Choroid plexus epithelial cell (primary cell): ENCODE measurements at regions not wholly inside any gene's neighbourhood (a gene's known extent, or its start where the extent isn't known, plus 50 kb on each side); places are given as distances from the start of the nearest gene placed in this dataset.

Experiments
- DNase-seq: peaks from one replicate; pipeline ENCODE4 v3.0.0-alpha.2; 2010; ENCODE audit warnings: low read depth
- H3K4me3 ChIP-seq: 2 replicates; pipeline ENCODE4 v1.5.1; 2011; ENCODE audit warnings: low read depth, mild to moderate bottlenecking, control low read depth, low read length, moderate library complexity
- TF ChIP-seq, protein P1 (sequence below): conservative IDR thresholded peaks from 2 replicates; pipeline ENCODE4 v1.5.1; 2011; ENCODE audit warnings: low read depth, mild to moderate bottlenecking, control low read depth, inconsistent platforms, low read length, moderate library complexity

DNA sequence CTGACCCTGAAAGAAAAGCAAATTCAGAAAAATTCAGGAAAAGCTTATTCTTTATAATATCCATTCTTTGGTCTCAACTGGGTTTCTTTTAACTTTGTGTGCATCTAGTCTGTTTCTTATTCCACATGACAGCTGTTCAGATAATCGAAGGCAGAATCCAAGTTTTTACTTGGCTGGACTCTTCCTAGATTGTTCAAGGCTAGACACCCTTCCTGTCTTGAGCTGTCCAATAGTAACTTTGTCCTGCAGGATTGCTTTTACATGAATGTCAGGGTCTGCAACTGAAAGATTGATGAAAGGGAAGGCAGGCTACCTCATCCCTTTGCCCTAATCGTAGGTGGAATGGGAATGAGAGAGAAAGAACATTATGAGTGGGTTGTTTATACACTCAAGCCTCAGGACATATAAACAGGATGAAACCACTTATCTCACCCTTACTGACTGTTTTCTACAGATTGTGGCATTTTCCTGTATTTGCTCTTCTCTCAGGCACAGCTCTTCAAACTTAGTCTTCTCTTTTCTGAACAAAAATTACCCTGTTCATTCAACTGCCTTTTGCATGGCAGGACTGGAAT, 76.9 kb downstream of the LEPR start:
- TF ChIP-seq, protein P1, sequence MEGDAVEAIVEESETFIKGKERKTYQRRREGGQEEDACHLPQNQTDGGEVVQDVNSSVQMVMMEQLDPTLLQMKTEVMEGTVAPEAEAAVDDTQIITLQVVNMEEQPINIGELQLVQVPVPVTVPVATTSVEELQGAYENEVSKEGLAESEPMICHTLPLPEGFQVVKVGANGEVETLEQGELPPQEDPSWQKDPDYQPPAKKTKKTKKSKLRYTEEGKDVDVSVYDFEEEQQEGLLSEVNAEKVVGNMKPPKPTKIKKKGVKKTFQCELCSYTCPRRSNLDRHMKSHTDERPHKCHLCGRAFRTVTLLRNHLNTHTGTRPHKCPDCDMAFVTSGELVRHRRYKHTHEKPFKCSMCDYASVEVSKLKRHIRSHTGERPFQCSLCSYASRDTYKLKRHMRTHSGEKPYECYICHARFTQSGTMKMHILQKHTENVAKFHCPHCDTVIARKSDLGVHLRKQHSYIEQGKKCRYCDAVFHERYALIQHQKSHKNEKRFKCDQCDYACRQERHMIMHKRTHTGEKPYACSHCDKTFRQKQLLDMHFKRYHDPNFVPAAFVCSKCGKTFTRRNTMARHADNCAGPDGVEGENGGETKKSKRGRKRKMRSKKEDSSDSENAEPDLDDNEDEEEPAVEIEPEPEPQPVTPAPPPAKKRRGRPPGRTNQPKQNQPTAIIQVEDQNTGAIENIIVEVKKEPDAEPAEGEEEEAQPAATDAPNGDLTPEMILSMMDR: no peak
- DNase-seq: no peak
- no peak overlapping the region for H3K4me3 ChIP-seq

DNA sequence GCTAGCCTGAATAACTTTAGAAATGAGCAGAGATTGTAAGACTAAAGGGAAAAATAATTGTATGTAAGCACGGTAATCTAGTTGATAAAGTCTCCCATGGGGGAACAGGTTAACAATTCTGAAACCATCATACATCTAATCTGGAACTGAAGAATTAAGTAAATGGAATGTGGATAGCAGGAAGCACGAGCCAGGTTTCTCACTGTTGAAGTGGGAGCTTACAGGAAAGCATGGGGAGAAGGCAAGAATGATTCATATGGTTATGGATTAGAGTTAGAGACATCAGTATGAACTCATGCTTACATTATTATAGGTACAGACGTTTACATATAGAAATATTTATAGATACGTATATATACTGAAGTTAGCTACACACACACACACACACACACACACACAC, 83.0 kb downstream of the LEPR start:
- TF ChIP-seq, protein P1: no peak
- no peak for DNase-seq

DNA sequence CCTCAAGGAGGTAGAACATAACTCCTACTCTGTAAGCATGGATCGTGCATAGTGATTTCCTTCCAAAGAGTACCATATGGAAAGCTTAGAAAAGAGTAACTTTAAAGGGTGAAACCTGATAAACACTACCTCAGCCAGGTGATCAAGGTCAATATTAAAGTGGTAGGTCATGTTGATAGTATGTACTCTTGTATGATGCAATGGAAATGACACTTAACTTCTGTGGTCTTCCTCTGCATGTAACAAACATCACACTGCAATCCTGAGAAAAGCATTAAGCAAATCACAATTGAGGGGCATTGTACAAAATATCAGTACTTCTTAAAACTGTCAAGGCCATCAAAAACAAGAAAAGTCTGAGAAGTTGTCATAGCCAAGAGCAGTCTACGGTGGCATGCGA, 83.8 kb downstream of the LEPR start:
- DNase-seq: no peak
- TF ChIP-seq, protein P1: no peak
- H3K4me3 ChIP-seq: no peak overlapping the region

More for the DNA sequence above, 83.0 kb downstream of the LEPR start:
- no peak overlapping the region for H3K4me3 ChIP-seq

DNA sequence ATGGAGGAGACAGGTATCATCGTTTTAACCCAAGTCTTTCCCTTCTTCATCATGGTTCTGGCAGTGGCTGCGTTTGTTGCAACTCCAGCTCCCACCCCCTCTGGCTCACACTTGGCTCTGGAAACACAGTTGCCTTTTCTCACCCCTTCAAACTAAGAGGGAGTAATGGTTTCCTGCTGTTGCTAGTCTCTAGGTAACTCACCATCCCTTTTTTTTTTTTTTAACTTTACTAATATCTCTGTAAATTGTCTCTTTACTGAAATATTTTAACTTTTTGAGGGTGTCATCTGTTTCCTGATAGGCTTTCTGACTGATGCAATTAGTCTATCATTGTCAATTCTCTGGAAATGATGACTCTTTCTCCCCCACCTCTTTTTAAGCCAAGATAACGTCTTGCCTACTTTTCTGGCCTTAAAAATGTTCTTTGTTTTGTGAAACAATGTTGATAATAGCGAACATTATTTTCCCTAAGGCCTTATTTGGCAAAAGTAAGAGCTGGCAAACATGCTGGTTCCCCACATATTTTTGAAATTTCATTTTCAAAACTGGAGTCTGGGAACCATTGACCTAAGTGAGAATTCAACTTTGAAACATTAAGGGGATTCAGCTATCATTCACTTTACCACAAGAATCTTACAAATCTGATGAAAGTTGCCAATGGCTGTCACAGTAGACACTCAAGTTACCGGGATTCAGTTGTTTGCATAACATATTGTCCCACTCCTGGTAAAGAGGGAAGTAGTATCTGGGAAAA, 85.3 kb downstream of the LEPR start:
- H3K4me3 ChIP-seq: no peak overlapping the region
- TF ChIP-seq, protein P1: no peak
- no peak for DNase-seq

DNA sequence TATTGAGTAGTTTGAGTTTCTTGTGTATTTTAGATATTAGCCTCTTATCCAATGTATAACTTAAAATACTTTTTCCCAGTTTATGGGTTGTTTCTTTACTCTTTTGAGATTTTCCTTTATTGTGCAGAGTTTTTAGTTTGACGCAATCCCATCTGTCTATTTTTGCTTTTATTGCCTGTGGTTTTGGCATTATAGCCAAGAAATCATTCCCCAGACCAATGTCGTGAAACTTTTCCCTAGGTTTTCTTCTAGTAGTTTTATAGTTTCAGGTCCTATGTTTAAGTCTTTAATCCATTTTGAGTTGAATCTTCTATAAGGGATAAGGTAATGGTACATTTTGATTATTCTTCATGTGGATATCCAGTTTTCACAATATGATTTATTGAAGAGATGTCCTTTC, 87.6 kb downstream of the LEPR start:
- no peak for DNase-seq
- H3K4me3 ChIP-seq: no peak overlapping the region
- TF ChIP-seq, protein P1: no peak

DNA sequence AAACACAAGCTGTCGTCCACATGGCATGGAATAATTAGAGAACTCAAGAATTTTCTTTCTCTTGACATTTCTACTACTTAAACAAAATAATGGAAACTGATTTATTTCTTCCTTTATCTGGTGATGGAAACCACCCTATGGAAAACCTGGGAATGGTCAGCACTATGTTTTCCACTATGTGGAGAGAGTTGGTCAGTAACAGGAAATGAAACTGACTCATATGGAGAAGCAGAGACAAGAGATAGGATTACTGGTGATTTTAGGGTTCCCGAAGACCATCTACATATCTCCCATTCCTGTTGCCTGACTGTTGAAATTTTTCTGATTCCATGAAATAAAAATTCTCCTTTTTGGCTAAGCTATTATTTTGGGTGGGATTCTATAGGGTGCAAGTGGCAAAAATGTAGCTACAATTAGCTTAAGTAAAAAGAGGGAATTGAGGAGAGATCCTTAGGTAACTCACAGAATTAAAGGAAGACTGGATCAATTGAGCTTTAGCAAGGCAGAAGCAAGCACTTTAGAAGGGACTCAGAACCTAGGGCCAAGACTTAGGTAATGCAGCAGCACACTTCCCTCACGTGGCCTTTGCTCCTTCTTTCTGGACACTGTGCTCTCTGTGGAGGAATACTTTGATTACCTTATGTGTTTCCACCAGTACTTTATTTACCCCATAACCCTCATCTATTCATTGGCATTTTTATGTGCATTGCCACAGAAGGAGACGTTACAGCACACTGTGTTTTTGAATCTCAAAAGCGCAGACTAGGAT, 89.6 kb downstream of the LEPR start:
- TF ChIP-seq, protein P1: no peak
- DNase-seq: peak; percentile 65
- no peak overlapping the region for H3K4me3 ChIP-seq

DNA sequence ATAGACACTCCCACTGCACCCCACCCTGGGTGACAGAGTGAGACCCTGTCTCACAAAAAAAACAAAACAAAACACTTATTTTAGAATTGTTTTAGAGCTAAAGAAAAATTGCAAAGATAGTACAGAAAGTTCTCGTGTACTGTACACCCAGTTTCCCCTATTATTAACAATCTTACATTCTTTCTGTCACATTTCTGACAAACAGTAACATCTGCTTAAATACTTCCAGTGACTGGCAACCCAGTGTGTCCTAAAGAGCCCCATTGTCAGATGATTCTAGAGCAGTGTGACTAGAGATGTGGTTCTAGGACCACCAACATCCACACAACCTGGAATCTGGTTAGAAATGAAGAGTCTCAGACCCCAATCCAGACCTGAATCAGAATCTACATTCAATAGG, 90.5 kb downstream of the LEPR start:
- no peak overlapping the region for H3K4me3 ChIP-seq
- TF ChIP-seq, protein P1: no peak
- DNase-seq: no peak
